ENCODE measurements at regions not wholly inside any gene's neighbourhood (a gene's known extent, or its start where the extent isn't known, plus 50 kb on each side); places are given as distances from the start of the nearest gene placed in this dataset.

DNA sequence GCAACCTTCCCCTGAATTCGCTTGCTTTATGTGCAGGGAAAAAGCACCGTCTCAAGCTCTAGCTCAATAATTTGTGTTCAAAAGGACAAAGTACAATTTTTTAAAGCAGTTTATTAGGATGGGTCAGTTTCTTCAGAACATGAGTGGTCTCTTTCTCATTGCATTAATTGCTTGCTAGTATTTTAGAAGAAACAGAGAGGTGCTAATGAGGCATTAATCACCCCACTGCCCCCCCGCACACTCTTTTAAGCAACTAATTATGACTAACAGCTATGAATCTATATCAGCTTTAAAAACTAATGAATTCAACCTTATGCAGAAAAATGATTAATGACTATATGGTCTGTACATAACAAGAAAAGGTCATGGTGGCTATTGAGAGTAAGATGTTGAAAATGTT is 262.1 kb upstream of the ST6GAL2 start:
- Histone ChIP-seq H3K9me3 (no peaks in the 10 kb centered on the region), H3K36me3 (no peaks in the 10 kb centered on the region), H3K27me3 (no peaks in the 10 kb centered on the region), H3K4me1 (no peaks in the 10 kb centered on the region), H3K27ac (no peak overlapping the region), H3K4me3 (no peak overlapping the region)
- TF ChIP-seq, protein P1, sequence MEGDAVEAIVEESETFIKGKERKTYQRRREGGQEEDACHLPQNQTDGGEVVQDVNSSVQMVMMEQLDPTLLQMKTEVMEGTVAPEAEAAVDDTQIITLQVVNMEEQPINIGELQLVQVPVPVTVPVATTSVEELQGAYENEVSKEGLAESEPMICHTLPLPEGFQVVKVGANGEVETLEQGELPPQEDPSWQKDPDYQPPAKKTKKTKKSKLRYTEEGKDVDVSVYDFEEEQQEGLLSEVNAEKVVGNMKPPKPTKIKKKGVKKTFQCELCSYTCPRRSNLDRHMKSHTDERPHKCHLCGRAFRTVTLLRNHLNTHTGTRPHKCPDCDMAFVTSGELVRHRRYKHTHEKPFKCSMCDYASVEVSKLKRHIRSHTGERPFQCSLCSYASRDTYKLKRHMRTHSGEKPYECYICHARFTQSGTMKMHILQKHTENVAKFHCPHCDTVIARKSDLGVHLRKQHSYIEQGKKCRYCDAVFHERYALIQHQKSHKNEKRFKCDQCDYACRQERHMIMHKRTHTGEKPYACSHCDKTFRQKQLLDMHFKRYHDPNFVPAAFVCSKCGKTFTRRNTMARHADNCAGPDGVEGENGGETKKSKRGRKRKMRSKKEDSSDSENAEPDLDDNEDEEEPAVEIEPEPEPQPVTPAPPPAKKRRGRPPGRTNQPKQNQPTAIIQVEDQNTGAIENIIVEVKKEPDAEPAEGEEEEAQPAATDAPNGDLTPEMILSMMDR (IDR thresholded peaks at IDR 0.05), result no peak
- TF ChIP-seq POLR2A (IDR thresholded peaks at IDR 0.05), result no peak
- intact Hi-C loops (cut with DNase I; ENCODE audit: low total_unique reads), result no loop called here
- no peak for DNase-seq

DNA sequence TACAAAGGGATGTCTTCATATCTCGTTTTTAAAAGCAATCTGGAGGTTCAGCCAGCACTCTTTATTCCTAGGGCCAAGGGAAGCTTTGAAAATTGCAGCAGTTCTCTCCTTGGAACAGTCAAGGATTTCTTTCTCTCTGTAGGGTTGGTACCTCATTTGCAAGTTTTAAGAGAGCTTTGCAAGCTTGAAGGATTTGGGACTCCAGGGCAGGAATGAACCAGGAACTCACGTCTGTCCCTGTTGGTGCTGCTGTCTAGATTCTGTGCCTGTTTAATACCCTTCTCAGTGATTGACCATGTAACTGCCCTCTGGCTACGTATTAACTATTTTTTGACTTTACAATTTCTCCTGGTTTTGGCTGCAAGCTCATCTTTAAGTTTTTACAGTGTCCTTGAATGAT is 262.5 kb upstream of the ST6GAL2 start:
- no peaks in the 10 kb centered on the region for H3K9me3 ChIP-seq
- H3K36me3 ChIP-seq, result no peaks in the 10 kb centered on the region
- H3K4me1 ChIP-seq, result no peaks in the 10 kb centered on the region
- no peak for DNase-seq
- intact Hi-C loops (cut with DNase I; ENCODE audit: low total_unique reads), result no loop called here
- TF ChIP-seq, protein P1 (IDR thresholded peaks at IDR 0.05), result no peak
- no peak for TF ChIP-seq POLR2A (IDR thresholded peaks at IDR 0.05)
- H3K4me3 ChIP-seq, result no peak overlapping the region
- H3K27me3 ChIP-seq, result no peaks in the 10 kb centered on the region
- H3K27ac ChIP-seq, result no peak overlapping the region

DNA sequence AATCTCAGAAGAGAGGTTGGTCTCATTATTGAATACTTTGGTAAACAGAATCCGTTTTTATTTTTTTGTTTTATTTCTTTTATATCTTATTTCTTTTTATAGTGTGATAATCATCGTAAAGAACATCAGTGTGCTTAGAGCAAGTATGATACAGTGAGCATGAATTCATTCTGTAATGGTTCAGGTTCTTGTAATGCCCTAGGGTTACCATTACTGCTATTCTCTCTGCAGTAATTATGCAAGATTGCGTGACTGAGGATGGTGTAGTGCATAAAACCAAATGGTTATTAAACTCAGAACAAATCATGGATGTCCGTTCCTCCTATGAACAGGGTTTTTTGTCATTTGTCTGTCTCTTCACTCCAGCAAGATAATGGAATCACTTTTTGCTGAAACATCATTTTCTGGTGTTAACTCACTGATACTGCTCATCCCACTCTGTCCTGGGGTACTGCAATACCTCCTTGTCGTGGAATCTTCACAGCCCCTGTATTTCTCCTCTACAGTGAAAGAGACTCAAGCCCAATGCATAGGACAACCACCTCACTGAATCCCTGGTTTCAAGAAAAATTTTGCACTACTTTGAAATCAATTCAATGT is 274.8 kb upstream of the ST6GAL2 start:
- Histone ChIP-seq H3K27me3 (no peaks in the 10 kb centered on the region), H3K27ac (no peak overlapping the region), H3K4me1 (no peaks in the 10 kb centered on the region), H3K9me3 (no peaks in the 10 kb centered on the region), H3K4me3 (no peak overlapping the region), H3K36me3 (no peaks in the 10 kb centered on the region)
- intact Hi-C loops (cut with DNase I; ENCODE audit: low total_unique reads), result no loop called here
- TF ChIP-seq, protein P1 (IDR thresholded peaks at IDR 0.05), result no peak
- no peak for TF ChIP-seq POLR2A (IDR thresholded peaks at IDR 0.05)
- no peak for DNase-seq

DNA sequence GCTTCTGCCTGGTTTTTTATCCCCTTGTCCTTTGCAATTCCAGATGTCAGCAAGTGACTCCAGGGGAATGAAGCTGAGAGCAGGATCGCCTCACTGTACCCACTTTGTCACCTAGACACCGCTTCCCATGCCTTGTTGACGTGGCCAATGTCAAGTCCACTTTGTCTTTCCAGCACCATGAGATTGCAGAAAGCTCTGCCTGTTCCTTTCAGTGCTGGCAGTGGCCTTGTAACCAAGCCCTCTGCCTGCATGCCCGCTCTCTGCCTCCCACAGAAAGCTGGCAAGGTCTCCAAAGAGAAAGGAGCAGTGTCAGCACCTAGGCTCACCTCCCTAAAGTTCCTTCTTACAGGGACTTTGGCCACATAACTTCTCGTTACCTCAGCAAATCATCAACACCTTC is 282.2 kb upstream of the ST6GAL2 start:
- Histone ChIP-seq H3K27ac (no peak overlapping the region), H3K4me3 (no peak overlapping the region), H3K27me3 (no peaks in the 10 kb centered on the region), H3K4me1 (no peaks in the 10 kb centered on the region), H3K36me3 (no peaks in the 10 kb centered on the region), H3K9me3 (no peaks in the 10 kb centered on the region)
- intact Hi-C loops (cut with DNase I; ENCODE audit: low total_unique reads), result no loop called here
- DNase-seq, result no peak
- no peak for TF ChIP-seq POLR2A (IDR thresholded peaks at IDR 0.05)
- TF ChIP-seq, protein P1 (IDR thresholded peaks at IDR 0.05), result no peak

DNA sequence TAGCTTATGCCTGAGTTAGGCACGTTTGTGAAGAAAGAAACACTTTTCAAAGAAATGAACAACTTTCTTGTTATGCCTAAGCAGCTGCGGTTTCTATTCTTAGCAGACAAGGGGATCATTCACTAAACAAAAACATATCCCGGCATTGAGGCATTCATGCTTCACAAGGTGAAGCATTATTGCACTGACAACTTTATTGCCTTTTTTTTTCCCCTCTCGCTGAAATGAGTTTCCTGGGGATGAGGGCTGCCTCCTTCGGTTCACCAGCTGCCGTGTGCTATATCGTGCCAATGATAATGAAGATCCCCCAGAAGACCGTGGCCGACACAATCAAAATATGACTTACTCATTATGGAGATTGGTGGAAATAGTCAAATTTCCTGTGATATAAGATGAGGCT is 288.2 kb upstream of the ST6GAL2 start:
- H3K36me3 ChIP-seq, result no peaks in the 10 kb centered on the region
- H3K4me1 ChIP-seq, result no peaks in the 10 kb centered on the region
- DNase-seq, result no peak
- H3K4me3 ChIP-seq, result no peak overlapping the region
- H3K27me3 ChIP-seq, result no peaks in the 10 kb centered on the region
- TF ChIP-seq, protein P1 (IDR thresholded peaks at IDR 0.05), result no peak
- no peak for TF ChIP-seq POLR2A (IDR thresholded peaks at IDR 0.05)
- intact Hi-C loops (cut with DNase I; ENCODE audit: low total_unique reads), result no loop called here
- H3K9me3 ChIP-seq, result no peaks in the 10 kb centered on the region
- no peak overlapping the region for H3K27ac ChIP-seq

Data from uterus (tissue), 3 donors.